NCI-H1105 (cell line): ENCODE measurements at regions not wholly inside any gene's neighbourhood (a gene's known extent, or its start where the extent isn't known, plus 50 kb on each side); places are given as distances from the start of the nearest gene placed in this dataset.
"Not testable (repeated sequence)": the region's sequence is repeated elsewhere in the genome, so short reads cannot be mapped to it uniquely, and the experiment has no call there.

Source experiments
- DNase-seq: peaks from one replicate; lab custom pipeline; 2025; lab: John Stamatoyannopoulos, UW

DNA sequence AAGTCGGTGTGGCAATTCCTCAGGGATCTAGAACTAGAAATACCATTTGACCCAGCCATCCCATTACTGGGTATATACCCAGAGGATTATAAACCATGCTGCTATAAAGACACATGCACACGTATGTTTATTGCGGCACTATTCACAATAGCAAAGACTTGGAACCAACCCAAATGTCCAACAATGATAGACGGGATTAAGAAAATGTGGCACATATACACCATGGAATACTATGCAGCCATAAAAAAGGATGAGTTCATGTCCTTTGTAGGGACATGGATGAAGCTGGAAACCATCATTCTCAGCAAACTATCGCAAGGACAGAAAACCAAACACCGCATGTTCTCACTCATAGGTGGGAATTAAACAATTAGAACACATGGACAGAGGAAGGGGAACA lies 80.6 kb upstream of the ST3GAL5 start:
- not testable (repeated sequence) for DNase-seq

- not testable (repeated sequence) for DNase-seq
Observed at GRCh38 chr2:85965770-85966169, 77.0 kb upstream of the ST3GAL5 start.

DNA sequence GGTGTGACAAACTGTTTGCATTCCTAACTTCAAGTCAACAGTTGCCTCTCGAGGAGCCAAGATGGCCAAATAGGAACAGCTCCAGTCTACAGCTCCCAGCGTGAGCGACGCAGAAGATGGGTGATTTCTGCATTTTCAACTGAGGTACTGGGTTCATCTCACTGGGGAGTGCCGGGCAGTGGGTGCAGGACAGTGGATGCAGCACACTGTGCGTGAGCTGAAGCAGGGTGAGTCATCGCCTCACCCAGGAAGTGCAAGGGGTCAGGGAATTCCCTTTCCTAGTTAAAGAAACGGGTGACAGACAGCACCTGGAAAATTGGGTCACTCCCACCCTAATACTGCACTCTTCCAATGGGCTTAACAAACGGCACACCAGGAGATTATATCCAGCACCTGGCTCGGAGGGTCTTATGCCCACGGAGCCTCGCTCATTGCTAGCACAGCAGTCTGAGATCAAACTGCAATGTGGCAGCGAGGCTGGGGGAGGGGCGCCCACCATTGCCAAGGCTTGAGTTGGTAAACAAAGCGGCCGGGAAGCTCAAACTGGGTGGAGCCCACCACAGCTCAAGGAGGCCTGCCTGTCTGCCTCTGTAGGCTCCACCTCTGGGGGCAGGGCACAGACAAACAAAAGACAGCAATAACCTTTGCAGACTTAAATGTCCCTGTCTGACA lies 75.1 kb upstream of the ST3GAL5 start:
- DNase-seq = not testable (repeated sequence)

- DNase-seq = no peak
Observed at GRCh38 chr2:85963068-85963467, 74.3 kb upstream of the ST3GAL5 start.

DNA sequence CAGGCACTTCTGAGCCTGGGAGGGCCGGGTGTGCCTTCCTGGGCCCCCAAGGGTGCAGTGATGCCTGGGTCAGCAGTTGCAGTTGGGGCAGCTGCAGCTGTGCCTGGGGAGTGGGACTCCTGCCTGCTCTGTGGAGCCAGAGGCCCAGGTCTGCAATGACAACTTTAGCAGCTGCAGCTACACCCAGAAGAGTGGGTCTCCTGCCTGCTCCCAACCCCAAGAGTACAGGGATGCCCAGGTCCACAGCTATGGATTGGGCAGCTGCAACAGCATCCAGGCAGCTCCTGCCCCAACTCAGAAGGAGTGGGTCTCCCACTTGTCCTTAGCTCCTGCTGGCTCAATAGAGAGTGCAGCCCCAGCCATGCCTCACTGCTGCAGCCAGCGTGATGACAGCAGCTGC lies 73.0 kb upstream of the ST3GAL5 start:
- DNase-seq = no peak

- DNase-seq = no peak
Observed at GRCh38 chr2:85961053-85961452, 72.3 kb upstream of the ST3GAL5 start.

DNA sequence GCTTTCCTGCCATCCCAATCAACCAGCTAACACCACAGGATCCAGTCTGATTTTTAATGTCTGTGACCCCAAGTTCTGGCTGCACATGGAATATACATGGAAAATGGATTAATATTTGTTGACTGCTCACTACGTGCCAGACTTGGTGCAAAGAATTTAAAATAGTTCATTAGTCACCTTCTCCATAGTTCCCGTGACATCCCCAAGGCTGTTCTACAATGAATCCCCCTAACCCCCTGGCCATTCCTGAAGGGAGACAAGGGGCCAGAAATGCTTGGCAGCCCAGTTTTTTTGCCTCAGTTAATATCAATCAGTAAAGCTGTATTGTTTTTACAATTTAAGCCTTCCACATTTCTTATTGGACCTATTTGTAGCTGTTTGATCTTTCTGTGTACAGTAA lies 71.0 kb upstream of the ST3GAL5 start:
- no peak for DNase-seq

DNA sequence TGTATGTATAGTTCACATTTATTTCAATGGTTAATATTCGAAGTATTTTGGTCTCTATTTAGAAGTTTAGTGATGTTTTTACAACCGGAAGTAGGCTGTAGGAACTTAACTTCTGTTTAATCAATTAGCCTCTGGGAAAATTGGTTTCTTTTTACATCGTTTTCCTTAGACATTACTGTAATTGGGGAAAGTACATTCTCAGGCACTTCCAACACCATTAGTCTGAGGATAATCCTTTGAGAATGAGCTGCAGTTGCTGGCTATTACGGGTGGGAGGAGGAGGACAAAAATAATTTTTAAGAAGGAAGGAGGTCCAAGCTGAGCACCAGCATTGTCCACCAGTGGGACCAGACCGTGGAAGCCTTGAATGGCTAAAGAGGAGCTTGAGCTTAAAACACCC lies 70.4 kb upstream of the ST3GAL5 start:
- DNase-seq = no peak

GRCh38 chr2:85958731-85959130 lies 69.9 kb upstream of the ST3GAL5 start:
- no peak for DNase-seq

DNA sequence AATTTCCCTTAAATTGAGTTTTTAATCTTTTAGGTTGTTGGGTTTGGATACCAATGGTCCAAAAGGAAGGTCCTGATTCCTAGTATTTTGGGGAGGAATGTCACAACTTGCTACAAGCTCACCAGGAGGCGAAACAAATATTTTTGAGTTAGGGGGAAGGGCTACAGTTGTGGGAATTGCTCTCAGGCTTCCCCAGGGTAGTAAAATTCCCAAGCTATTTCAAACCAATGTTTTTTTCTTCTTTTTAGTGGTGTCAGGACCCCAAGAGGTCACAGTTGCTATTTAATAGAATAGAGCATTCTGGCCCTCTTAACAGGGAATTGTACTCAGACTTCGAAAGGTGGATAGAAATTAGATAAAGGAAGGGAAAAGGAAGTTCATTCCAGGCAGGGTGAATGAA lies 68.5 kb upstream of the ST3GAL5 start:
- no peak for DNase-seq

DNA sequence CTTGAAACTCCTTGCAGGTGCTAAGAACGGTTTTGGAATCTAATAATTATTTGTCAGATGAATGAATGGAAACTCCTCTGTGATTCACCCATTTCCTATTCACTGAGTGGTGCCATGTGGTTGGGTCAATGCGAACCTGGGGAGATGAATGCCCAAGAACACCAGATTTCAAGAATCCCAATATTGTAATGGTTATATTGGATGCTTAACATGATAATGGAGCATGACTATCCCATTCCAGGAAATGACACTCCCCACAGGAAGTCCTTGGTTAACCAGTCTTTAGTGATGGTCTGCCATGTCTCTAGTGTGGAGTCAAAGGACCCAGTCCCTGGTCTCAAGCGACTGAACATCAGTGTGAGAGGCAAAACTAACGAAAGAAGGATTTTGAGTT lies 67.9 kb upstream of the ST3GAL5 start:
- no peak for DNase-seq

DNA sequence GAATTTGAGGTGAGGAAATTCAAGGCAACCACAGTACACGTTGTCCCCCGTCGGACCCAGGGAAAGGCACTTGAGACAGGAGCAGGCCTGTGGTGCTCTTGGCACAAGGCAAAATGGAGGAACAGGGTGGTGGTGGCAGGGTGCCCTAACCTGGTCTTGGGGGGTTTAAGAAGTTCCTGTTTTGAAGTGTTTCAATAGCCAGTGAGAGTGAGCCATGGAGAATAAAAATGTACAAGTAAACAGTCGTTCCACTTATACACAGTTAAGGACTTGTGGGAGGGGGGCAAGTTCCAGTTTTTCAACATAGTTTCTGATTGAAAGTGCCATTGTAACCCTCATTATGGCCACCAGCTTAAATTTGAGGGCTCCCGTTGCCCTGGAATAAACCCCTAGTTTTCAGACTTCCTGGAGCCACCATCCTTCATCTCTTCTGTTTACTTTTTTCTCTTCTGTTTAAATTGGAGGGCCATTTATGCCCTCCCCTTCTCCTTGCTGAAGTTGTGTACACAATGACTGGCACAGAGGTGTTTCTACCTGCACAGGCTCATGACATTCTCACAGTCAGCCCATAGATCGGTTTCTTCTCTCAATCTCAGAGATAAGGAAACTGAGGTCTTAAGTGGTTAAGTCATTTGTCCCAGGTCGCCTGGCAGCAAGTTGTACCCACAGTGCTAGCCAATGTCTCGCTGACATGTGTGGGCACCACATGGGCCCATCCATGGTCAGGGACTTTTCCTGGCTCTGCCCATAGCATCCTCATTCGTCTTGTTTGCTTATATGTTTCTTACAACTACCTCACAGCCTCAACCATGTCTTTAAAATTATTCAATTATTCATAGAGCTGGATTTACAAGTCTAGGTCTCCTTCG lies 66.0 kb upstream of the ST3GAL5 start:
- DNase-seq = peak; percentile 78

- no peak for DNase-seq
Observed at GRCh38 chr2:85954192-85954589, 65.4 kb upstream of the ST3GAL5 start.

DNA sequence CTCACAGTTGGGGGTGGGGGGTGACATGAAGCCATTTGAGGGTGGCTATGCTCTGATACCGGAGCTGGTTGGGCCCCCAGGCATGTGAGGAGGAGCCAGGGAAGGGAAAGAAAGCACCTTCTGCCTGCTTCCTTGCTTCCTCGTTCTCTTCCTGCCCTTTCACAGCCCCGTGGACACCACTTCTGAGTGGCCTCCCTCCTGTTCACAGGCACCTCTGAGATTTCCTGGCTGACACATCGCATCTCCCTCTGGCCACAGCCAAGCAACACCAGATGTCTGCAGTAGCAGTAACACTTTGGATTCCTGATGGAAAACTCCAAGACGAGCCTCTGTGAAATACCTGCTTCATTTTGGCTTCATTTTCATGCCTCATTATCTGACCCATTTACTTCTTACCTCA lies 64.7 kb upstream of the ST3GAL5 start:
- no peak for DNase-seq

- DNase-seq = no peak
Observed at GRCh38 chr2:85952196-85952734, 63.5 kb upstream of the ST3GAL5 start.

- DNase-seq = no peak
Observed at GRCh38 chr2:85951351-85952067, 62.7 kb upstream of the ST3GAL5 start.

DNA sequence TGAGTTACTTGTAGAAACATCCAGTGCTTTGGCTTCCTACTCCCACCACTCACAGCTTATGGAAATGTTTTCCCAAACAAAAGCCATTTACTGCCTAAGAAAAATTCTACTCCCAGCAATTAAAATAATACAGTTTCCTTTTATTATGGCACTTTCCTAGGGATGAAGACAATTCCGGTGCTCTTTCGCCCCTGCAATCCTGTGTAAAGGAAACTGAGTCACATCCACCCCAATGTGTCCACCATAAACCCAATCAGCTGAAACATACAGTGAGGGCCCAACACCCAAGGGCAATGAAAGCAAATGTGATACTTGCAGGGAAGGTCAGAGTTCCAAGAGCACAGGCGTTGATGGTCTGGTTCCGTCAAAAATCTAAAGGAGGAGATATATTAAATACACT lies 62.0 kb upstream of the ST3GAL5 start:
- no peak for DNase-seq

DNA sequence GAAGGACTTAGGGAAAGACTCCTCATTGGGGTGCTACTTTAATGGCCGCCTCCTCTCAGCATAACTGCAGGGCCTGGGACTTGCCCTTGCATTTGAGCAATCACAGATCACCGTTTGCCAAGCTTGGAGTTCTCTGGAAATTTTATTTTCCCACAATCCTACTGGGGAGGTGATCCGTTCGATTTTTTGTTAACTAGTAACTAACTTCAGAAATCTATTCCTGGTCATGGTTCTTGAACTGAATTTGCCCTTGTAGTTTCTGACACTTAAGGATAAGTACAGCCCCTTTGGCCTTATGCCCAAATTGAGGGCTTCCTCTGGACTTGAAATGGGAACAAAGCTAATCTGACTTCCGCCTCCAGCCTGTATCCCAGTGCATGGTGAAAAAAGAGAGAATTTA lies 60.5 kb upstream of the ST3GAL5 start:
- no peak for DNase-seq

- DNase-seq = no peak
Observed at GRCh38 chr2:85947593-85947992, 58.8 kb upstream of the ST3GAL5 start.

- DNase-seq = peak; percentile 6
Observed at GRCh38 chr2:85945586-85945985, 56.8 kb upstream of the ST3GAL5 start.

DNA sequence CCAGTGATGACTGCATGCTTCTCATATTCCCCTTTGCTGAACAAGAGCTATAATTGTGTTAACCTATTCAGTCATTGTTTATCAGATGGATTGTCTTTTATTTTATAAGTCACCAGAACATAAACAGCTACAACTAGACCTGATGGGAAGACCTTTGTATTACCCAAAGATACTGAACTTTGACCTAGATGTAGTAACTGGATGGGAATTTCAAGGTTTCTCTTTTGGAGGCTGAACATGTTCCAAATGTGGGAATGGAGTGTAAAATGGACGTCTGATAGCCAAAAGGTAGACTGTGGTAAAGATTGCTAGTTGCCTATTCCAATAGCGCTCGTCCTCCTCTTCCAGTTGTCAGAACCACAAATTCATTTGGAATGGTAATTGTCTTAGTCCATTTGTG lies 56.4 kb upstream of the ST3GAL5 start:
- DNase-seq = no peak

DNA sequence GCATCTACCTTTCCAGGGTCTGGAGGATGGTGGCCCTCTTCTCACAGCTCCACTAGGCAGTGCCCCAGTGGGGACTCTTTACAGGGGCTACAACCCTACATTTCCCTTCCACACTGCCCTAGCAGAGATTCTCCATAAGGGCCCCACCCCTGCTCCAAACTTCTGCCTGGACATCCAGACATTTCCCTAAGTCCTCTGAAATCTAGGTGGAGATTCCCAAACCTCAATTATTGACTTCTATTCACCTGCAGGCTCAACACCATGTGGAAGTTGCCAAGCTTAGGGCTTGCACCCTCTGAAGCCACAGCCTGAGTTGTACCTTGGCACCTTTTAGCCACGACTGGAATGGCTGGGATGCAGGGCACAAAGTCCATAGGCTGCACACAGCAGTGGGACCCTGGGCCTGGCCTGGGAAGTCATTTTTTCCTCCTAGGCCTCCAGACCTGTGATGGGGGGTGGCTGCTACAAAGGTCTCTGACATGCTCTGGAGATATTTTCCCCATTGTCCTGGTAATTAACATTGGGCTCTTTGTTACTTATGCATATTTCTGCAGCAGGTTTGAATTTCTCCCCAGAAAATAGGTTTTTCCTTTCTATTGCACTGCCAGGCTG lies 53.7 kb upstream of the ST3GAL5 start:
- DNase-seq = no peak
